Activated T-cell treated with anti-CD3 and anti-CD28 coated beads for 24 hours (primary cell): ENCODE measurements at regions not wholly inside any gene's neighbourhood (a gene's known extent, or its start where the extent isn't known, plus 50 kb on each side); places are given as distances from the start of the nearest gene placed in this dataset.

ENCODE experiments used
- DNase-seq: peaks from one replicate; pipeline ENCODE4 v3.0.0-alpha.2; 2020; ENCODE audit warnings: low read depth

DNA sequence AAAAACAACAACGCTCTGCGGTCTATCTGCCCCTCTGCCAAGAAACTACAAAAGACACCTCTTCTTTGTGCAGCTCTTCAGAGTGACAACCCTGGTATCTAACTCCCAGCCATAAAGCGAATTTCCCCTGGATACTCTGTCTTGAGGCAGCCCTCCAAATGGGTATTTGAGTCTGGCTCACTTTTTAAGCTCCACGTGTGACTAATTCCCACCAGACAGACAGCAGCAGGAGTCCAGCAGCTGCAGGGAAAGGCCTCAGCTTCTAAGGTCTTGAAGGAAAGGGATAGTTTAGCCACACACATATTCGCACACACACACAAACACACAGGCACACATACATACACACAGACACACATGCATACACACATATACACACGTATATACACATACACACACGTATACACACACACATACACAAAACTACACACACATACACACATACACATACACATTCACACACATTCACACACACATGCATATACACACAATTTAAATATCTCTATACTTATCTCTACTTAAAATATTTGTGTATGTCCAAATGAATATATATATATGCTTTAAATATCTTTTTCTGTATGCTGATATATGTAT lies 188.8 kb downstream of the TSHZ3 start:
- no peak for DNase-seq

DNA sequence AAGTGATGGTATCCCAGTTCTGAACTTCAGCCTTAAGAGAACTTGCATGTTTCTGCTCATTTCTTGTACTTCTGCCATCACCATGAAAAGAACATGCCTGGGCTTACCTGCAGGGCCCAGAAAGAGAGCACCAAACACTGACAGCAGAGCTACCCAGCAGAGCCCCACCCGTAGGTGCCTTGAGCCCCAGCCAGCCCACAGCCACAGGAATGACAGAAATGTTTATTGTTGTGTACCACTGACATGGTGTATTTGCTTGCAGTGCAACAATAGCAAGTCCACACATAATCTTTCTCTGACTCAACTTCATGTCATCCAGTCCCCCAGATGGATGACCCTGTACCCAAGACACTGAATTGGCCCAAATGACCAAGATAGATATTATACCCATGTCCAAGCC lies 195.2 kb downstream of the TSHZ3 start:
- no peak for DNase-seq

DNA sequence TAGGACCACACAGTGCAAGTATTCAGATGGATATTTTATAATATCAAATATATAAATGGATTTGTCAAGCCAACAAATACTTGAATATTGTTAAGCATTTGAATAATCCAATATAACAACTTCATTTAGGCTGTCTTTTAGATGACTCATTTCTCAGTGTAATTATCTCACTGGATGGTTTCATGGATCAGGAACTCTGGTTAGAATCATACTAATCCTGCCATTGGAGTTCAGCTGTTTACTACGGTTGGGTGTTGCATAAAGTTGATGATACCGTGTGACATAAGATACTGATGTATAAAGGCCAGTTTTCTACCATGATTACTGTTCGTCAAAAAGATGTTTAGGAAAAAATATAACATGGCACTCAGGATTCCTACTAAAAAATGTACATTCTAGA lies 196.3 kb downstream of the TSHZ3 start:
- DNase-seq: no peak

DNA sequence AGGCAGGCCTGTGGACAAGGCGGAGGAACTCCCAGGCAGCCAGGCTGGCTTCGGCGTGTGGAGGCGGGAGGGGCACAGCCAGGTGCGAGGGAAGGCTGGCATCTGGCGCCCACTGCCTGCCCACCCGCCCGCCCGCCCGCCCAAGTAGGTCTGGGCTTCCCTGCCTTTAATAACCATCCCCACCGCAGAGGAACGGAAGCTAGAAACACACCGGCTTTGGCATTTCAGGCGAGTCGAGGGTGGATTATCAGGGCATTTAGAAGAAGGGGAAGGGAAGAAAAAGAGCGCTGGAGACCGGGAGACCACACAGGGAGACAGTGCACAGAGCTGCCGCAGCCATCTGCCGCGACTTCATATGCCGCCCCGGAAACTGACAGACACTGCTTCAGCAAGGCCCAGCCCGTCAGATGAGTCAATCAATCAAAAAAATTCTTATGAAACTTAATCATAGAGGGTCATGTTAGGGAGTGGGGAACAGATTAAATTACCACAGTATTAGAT lies 199.7 kb downstream of the TSHZ3 start:
- DNase-seq: no peak

DNA sequence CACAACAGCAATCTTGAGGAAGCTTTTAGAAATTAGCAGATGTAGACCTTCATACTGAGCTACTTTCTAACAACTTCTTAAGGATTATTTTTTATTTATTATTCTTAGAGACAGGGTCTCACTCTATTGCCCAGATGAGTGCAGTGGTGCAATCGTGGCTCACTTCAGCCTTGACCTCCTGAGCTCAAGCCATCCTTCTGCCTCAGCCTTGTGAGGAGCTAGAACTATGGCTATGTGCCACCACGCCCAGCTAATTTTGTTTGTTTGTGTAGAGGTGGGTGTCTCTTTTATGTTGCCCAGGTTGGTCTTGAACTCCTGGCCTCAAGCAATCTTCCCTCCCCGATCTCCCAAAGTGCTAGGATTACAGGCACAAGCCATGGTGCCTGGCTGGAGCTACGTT lies 200.6 kb downstream of the TSHZ3 start:
- no peak for DNase-seq

DNA sequence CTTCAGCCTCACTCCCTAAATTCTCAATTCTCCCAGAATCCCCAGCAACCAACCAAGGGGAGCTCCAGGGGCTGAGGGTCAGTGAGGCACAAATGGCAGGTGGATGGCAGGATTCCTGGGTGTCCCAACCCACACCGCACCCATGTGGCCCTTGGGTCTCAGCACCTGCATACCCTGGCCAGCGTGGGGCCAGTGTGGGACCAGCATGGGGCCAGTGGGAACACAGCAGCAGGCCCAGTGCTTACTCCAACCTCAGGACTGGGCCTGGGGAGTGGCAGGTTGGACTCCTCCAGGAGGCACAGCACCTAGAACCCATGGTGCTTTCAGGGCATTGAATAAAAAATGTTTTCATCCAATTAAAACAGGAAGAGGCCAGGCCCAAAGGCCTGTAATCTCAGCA lies 202.0 kb downstream of the TSHZ3 start:
- no peak for DNase-seq

DNA sequence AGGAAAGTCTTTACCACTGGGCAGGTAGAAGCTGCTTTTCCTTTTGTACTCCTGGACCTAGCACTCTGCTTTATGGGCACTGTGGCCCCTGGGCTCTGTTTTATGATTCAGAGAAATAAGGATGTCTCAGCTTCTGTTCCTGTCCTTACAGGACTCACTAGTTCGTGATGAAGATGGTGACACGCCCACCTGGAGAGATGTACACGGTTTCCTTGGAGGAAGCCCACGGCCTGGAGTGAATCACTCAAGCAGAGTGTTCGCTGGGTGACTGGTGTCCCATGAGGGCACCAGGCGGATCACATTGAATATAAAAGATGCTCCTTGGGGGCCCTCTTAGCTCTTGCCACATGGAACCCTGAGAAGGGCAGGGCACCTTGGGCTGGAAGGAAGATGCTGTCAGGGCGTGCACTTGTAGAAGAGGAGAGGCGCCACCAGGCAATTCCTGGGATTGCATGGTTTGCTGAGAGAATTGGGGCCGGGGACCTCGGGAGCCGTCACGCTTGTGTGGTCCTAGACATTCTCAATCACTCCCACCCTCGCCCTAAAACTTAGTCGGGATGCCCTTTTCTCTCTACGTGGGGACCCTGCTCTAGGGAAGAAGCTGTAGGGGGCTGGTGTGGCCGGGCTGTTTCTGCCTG lies 202.6 kb downstream of the TSHZ3 start:
- no peak for DNase-seq

DNA sequence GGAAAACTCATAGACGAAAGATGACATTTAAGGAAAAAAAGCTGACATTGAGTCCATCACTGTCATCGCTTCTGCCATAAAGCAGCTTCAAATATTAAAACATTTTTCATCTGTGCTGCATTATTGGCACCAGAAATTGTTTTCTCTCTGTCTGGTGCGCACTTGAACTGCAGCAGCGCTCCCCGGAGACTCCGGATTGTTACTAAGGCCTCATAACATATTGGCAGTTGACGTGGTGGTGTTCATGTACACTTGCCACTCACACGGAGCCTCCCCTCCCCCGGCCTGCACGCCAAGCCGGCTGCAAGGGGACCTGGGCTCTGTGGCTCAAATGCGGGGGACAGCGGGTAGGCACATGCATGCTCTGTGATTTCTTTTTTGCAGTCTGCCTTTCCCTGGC lies 203.2 kb downstream of the TSHZ3 start:
- DNase-seq: no peak

DNA sequence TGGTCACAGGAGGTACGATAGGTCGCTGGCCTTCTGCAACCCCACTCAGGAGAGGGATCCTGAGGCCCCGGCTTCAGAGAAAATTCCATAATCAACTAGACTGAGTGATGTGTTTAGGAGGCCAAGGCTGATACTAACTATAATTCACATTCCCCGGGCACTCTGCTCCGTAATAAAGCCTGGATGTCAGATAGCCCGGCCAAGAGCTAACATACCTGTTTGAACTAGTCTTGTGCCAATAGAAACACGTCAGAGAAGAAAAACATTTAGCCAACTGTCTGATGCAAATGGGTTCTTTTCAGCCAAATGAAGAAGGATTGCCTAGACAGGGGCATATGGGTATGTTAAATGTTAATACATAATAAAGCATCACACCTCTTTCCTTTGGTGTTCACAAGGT lies 204.2 kb downstream of the TSHZ3 start:
- no peak for DNase-seq

DNA sequence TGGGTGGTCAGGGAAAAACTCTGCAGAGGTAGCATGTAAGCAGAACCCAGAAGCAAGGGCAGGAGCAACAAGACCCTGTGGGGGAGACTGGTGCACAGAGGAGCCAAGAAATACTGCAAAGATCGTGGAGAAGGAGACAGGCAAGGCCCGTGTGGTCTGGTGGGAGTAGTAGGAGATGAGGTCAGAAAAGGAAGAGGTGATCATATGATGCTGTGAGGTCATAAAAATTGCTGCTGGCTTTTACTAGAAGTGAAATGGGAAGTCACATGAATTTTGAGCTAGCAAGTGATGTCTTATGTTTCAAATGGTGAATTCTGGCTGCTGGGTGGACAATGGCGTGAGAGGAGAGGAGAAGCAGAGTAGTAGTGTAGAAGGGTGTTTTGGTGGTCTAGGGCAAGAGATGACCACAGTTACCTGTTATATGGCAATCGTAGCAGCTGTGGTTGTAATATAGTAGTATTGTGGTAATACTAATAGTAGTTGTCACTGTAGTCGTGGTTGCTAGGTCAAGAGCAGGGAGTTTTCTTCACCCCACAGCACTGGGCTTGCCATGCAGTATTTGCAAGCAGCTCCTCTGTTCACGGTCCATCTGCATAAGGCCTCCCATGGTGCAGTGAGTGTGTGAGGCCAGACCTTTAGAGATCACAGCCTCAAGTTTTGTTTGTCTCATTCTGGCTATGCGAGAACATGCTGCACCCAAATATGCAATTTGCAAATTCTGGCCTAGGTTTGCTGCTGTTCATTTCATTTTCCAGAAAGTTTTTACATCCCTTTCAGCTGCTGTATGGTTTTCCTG lies 205.0 kb downstream of the TSHZ3 start:
- DNase-seq: no peak

DNA sequence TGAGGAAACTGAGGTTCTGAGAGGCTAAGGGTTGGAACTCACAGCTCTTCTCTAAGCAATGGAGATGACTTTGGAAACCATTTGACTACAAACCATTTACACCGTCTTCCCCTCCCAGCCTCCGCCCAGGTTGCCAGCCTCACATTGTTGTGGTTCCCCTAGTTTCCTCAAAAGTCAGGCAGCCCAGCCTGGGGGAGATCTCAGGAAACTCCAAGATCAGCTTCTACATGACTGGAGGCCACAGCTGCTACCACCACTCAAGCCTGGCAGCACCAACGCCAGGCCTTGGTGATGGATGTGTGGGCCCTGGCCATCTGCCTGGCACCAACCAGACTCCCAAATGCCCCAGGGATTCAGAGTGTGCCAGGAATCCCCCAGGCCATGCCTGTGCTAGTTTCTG lies 207.9 kb downstream of the TSHZ3 start:
- DNase-seq: no peak

DNA sequence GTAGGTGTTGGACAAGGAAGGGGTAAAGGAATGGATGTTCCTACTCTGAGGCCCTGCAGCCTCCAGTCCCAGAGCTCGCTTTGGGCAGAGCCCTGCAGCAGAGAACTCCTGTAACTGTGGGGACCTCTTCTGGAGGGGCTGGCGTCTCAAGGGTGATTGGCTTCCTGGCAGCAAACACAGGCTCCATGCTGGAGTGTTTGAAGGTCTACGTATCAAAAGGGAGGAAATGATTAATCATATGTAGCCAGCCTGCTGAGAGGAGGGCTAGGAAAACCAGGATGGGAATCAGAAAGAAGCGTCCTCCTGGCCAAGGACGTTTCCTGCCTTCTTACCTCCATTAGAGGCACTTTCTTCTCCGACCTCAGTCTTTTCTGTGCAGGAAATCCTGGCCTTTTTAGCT lies 208.5 kb downstream of the TSHZ3 start:
- DNase-seq: no peak

DNA sequence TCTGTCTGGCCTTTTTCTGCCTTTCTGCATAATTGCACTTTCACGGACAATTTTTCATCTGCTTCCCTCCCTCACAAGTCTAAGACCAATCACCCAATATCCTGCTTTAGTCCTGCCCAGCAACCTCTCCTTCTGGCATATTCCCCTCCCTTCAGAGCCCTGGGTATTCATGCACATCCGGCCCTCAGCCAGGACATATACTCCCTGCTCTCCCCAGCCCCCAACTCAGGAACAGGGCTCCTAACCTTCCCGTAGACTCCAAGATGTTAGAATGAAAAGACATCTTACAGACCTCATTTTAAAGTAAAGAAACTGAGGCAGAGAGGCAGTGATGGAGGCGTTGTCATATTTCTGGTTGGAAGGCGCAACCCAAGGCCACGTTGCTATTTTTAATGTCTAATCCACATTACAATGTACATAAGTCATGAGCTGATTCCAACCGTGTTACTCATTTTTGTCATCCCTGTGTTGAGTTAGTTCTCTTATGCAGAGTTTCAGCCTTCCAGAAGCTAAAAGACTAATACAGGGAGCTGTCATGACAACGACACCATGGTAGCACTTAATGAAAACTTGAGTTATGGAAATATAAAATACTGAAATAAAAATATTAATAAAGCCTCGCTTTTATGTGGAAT lies 209.2 kb downstream of the TSHZ3 start:
- no peak for DNase-seq

DNA sequence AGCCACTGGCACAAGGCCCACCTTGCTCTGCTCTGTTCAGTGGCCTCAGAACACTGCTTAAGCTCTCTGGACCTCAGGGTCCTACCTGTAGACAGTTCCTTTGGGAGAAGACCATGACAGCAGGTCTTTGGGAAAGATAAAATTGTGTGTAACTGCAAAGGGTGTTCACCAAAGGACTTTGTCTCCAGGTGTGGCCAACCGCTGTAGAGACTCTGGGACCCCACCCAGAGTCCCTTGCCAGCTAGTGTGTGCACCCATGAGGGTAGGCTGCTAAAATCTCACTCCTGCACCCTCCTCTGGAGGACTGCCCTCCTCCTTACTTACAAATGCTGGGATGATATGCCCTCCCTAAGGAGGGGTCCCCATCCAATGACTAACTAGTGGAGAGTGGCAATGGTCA lies 211.2 kb downstream of the TSHZ3 start:
- no peak for DNase-seq

DNA sequence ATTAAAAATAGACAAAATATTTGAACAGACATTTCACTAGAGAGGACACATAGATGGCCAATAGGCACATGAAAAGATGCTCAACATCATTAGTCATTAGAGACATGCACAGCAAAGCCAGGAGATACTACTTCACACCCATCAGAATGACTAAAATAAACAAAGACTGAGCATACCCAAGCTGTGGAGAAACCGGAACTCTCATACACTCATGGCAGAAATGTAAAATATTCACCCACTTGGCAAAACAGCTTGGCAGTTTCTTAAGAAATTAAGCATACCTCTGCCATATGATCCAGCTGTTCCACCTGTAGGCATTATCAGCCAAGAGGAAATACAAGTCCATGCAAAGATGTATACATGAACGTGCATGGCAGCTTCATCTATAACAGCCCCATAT lies 213.4 kb downstream of the TSHZ3 start:
- no peak for DNase-seq

DNA sequence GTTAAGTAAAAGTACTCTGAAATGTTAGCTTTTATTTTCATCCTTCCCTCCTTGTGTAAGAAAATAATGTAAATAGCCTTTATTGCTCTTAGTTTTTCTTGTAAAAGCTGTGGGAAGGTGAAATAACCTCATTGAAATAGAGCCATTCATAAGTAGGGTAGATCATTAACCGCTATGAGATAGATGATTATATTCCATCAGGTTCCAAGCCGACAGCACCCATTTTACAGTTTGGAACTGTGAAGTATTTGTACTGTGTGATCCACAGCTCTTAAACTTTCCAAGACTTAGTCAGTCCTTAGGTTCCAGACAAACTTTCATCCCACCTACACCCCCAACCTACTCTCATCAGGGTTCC lies 216.5 kb downstream of the TSHZ3 start:
- DNase-seq: no peak

DNA sequence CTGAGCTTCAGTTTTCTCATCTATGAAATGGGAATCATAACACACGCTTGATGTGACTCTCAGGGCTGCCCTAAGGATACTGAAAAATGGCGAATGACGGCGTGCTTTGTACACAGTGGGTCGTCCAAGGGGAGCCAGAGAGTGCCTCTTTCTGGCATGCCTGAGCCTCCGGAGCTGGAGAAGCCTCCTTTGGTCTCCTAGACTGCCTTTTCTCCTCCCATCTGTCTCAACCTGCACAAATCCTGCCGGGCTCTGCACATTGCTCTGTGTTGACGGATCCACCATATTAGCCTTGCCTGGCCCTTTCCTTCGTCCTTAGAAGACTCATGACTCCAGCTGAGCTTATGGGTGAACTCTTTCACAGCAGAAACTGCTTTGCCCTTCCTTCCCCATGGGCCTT lies 220.9 kb downstream of the TSHZ3 start:
- DNase-seq: no peak

DNA sequence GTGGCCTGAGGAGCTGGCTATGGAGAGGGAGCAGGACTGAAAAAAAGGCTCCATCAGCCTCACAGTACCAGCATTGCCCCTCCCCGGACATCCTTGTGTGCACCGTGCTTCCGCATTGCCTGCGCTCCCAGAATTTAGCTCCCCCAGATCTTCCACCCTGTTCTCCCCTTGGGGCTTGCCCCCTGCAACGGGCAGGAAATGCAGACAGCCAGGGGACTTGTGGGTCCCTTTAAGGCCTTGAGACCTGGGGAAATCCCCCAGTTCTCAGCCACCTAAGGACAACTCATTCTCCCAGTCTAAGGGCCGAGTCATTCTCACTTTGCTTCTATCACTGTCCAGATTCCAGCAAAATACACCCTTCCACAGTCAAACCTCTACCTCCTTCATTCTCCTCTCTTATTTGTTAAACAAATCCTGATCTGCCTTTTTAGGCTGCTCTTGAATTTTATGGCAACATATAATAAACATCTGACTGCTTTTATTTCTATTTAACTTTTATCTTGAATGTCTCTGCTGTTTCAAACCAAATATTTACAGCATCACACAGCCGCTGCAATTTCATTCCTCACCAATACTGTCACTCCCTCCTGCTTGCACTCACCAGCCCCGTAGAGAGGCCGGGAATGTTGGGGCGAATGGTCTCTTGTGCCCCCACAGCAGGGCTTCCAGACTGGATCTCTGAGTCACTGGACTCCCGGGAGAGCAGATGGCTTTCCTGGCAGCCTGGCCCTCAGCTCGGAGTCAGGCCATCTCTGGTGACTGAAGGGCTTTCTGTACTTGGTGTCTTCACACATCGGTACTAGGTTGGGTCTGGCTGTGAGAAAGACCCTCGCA lies 221.9 kb downstream of the TSHZ3 start:
- DNase-seq: no peak

DNA sequence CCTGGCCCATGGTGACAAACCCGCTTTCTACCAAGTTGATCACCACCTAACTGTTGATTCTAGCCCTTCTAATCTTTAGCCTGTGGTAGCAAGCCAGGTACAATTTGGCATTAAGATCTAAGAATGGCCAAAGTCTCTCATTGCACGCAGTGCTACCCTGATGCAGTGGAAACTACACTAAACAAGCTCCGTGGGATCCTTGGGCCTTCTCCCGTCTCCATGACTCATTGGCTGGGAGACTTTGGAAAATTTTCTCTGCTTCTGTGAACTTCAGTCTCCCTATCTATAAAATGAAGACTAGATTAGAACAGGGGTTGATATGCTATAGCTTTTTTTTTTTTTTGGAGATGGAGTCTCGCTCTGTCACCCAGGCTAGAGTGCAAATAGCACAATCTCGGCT lies 223.0 kb downstream of the TSHZ3 start:
- DNase-seq: no peak

DNA sequence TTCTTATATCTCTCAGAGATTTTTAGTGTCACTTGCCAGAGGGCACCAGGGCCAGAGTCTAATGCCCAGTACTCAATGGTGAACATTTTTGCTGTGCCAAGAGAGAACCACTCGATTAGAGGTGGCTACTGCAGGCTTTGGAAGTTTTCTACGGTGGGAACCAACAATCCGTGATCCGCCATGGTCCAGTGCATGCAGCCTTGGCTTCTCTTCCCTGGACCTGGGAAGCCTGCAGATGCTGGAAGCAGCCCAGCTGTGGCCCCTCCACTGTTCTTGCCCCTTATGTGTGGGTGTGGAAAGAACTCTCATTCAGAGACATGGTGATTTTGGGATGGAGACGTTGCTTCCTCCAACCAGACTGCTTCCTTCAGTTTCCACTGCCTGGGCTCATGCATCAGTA lies 224.2 kb downstream of the TSHZ3 start:
- no peak for DNase-seq

DNA sequence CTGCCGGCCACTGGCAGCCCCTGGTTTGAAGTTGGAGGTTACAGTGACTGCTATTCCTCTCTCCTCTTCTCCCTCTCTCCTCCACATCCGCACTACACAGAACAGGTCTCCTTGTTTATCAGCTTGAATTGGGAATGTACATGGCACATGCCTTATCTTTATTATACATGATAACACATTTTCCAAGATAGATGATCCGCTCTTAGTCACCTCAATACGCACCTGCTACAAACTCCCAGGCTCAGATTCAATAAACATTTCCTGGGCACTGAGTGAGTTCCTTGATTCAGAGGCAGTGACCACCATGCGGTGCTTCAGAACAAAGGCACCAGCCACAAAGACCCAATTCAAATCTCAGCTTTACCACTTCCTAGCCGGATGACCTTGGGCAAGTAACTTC lies 227.7 kb downstream of the TSHZ3 start:
- DNase-seq: no peak

DNA sequence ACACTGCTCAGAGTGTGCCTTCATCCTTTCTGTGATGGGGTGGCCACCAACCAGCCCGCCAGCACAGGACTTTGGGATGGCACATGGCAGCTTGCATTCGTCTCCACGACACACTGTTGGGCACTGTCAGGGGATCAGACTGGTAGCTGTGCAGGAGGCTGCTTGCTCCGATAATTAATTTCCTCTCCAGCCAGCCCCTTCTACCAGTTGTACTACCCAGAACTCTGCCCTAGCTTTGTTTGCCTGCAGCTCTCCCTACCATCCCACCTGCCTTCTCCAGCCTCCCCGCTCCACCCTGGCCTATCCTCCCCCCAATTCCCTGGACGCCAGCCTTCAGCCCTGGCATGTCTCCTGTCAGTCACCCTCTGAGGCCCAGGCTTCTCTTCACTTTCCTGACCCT lies 228.3 kb downstream of the TSHZ3 start:
- no peak for DNase-seq
